ENCODE measurements at regions not wholly inside any gene's neighbourhood (a gene's known extent, or its start where the extent isn't known, plus 50 kb on each side); places are given as distances from the start of the nearest gene placed in this dataset.

DNA sequence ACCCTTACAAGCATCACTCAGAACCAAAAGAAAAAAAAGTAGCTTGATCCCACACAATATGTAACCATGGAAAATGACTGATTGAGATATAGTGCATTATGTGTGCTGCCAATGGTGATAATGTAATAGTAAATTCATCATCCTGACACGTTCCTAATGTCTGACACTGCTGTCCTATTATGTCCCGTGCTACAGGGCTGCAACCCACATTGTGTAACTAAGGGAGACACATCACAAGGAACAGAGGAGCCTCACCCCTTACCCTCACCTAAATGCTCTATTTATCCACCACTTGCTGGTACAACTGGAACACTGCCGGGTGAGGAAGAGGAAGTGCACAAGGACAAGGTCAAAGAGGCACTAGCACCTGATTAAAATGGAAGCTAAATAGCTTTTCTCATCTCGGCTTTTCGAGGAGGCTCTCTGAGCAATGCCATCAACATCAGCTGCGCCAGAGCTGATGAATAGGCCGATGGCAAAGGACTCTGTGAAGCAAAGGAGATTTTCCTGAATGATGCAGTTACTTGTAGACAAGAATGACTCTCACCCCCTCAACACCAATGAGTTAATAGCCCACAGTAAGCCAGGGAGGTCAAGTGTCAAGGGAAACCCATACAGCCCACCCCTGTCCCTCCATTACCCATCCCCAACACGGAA, 181.6 kb downstream of the HNRNPD start:
- no peak overlapping the region for H3K27ac ChIP-seq (replicated peaks in 1 of 4)
- H3K4me3 ChIP-seq: no peak overlapping the region
- no peaks in the 10 kb centered on the region for H3K4me1 ChIP-seq
- DNase-seq (ENCODE audit: extremely low spot score): no peak
- 59% methylated on average over 8 of the region's 8 CpGs for WGBS
- H3K9me3 ChIP-seq: no peaks in the 10 kb centered on the region
- no peaks in the 10 kb centered on the region for H3K27me3 ChIP-seq
- TF ChIP-seq, protein P1, sequence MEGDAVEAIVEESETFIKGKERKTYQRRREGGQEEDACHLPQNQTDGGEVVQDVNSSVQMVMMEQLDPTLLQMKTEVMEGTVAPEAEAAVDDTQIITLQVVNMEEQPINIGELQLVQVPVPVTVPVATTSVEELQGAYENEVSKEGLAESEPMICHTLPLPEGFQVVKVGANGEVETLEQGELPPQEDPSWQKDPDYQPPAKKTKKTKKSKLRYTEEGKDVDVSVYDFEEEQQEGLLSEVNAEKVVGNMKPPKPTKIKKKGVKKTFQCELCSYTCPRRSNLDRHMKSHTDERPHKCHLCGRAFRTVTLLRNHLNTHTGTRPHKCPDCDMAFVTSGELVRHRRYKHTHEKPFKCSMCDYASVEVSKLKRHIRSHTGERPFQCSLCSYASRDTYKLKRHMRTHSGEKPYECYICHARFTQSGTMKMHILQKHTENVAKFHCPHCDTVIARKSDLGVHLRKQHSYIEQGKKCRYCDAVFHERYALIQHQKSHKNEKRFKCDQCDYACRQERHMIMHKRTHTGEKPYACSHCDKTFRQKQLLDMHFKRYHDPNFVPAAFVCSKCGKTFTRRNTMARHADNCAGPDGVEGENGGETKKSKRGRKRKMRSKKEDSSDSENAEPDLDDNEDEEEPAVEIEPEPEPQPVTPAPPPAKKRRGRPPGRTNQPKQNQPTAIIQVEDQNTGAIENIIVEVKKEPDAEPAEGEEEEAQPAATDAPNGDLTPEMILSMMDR (IDR thresholded peaks at IDR 0.05): no peak
- TF ChIP-seq POLR2A (IDR thresholded peaks at IDR 0.05; ENCODE audit: low read depth) (no peak), POLR2AphosphoS5 (IDR thresholded peaks at IDR 0.05) (no peak), EP300 (IDR thresholded peaks at IDR 0.05) (no peak)
- intact Hi-C loops (cut with DNase I): no loop called here
- no peaks in the 10 kb centered on the region for H3K36me3 ChIP-seq

DNA sequence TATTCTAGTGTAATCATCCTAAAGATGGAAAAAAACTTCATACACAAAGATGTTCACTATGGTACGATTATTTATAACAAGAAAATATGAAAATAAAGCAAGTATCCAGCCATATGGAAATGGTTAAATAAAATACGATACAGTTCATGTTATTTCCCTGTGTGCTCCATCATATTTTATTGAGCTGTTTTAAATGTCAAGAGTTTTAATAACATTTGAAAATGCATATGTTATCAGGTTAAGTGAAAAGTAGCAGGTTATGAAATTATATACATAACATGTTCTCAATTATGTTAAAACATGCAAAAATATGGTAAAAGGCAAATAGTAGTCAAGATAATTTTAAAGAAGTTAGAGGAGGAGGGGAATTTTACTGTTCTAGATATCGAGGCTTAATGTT, 192.0 kb downstream of the HNRNPD start:
- no peak for DNase-seq (ENCODE audit: extremely low spot score)
- Histone ChIP-seq H3K36me3 (no peaks in the 10 kb centered on the region), H3K27me3 (no peaks in the 10 kb centered on the region), H3K4me3 (no peak overlapping the region), H3K27ac (replicated peaks in 1 of 4) (no peak overlapping the region), H3K9me3 (no peaks in the 10 kb centered on the region), H3K4me1 (no peaks in the 10 kb centered on the region)
- 89% methylated on average over 3 of the region's 3 CpGs for WGBS
- intact Hi-C loops (cut with DNase I): no loop called here
- no peak for TF ChIP-seq POLR2AphosphoS5 (IDR thresholded peaks at IDR 0.05)
- TF ChIP-seq, protein P1 (IDR thresholded peaks at IDR 0.05): no peak

DNA sequence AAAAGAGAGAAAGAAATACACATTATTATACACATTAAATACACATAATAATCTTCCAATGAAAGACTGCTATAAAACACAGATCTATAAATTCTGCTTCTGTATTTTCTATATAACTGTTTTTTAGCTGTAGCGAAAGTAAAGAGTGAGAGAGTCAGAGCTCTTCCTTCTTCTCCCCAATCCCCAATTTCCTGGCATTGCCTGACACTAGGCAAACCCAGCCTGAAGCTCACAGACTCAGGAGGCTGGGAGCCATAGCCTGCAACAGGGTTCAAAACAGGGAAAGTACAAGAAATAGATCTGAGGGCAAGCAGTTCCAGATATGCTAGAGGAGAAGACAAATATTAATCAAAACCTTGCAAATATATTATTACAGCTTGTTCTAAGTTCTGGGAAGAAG, 201.6 kb downstream of the HNRNPD start:
- no peak overlapping the region for H3K4me3 ChIP-seq
- WGBS: 88% methylated on average over 1 of the region's 1 CpG
- intact Hi-C loops (cut with DNase I): no loop called here
- no peaks in the 10 kb centered on the region for H3K4me1 ChIP-seq
- H3K9me3 ChIP-seq: peaks cover 0 to 15% (median 0%) of the 10 kb centered on the region in 4 donors
- H3K27ac ChIP-seq (replicated peaks in 1 of 4): no peak overlapping the region
- no peak for DNase-seq (ENCODE audit: extremely low spot score)
- no peaks in the 10 kb centered on the region for H3K27me3 ChIP-seq
- TF ChIP-seq EP300 (IDR thresholded peaks at IDR 0.05) (no peak), POLR2A (IDR thresholded peaks at IDR 0.05; ENCODE audit: low read depth) (no peak), POLR2AphosphoS5 (IDR thresholded peaks at IDR 0.05) (no peak)
- TF ChIP-seq, protein P1 (IDR thresholded peaks at IDR 0.05): no peak
- no peaks in the 10 kb centered on the region for H3K36me3 ChIP-seq

DNA sequence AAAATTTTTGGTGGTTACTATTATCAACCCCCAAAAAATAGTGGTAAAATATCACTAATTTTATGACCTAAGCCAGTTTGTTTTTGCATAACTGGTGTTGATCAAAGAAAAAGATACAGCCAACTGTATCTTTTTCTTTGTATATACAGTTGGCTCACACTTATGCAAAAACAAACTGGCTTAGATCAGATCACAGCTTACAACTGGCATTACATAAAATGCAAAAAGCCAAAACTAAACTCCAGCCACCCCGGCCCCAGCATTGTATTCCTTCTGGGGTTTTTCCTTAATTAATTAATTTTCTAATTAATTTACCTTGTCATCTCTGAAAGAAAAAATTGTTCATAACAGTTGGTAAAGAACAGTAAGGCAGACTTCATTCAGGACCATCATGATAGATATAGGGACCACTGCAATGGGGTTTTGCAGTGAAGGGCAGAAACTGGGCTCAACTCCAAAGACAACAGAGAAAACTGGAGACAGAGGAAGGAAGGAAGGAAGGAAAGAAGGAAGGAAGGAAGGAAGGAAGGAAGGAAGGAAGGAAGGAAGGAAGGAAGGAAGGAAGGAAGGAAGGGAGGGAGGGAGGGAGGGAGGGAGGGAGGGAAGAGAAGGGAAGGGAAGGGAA, 202.1 kb downstream of the HNRNPD start:
- no peak for DNase-seq (ENCODE audit: extremely low spot score)
- Histone ChIP-seq H3K4me1 (no peaks in the 10 kb centered on the region), H3K27ac (replicated peaks in 1 of 4) (no peak overlapping the region), H3K4me3 (no peak overlapping the region), H3K36me3 (no peaks in the 10 kb centered on the region), H3K27me3 (no peaks in the 10 kb centered on the region), H3K9me3 (peaks cover 0 to 19% (median 0%) of the 10 kb centered on the region in 4 donors)
- TF ChIP-seq POLR2AphosphoS5 (IDR thresholded peaks at IDR 0.05) (no peak), POLR2A (IDR thresholded peaks at IDR 0.05; ENCODE audit: low read depth) (no peak), EP300 (IDR thresholded peaks at IDR 0.05) (no peak)
- TF ChIP-seq, protein P1 (IDR thresholded peaks at IDR 0.05): no peak
- intact Hi-C loops (cut with DNase I): no loop called here
- 63% methylated on average over 1 of the region's 1 CpG for WGBS

GRCh38 chr4:82149750-82150149, 224.0 kb downstream of the HNRNPD start:
- no peak overlapping the region for H3K27ac ChIP-seq (replicated peaks in 1 of 4)
- peaks cover 0 to 15% (median 6%) of the 10 kb centered on the region in 4 donors for H3K9me3 ChIP-seq
- H3K4me1 ChIP-seq: no peaks in the 10 kb centered on the region
- no peak for TF ChIP-seq POLR2A (IDR thresholded peaks at IDR 0.05; ENCODE audit: low read depth)
- TF ChIP-seq, protein P1 (IDR thresholded peaks at IDR 0.05): no peak
- no peak for DNase-seq (ENCODE audit: extremely low spot score)
- H3K36me3 ChIP-seq: no peaks in the 10 kb centered on the region
- no peaks in the 10 kb centered on the region for H3K27me3 ChIP-seq
- H3K4me3 ChIP-seq: no peak overlapping the region
- intact Hi-C loops (cut with DNase I): no loop called here
